ENCODE measurements at regions not wholly inside any gene's neighbourhood (a gene's known extent, or its start where the extent isn't known, plus 50 kb on each side); places are given as distances from the start of the nearest gene placed in this dataset.
"Not testable (repeated sequence)": the region's sequence is repeated elsewhere in the genome, so short reads cannot be mapped to it uniquely, and the experiment has no call there.

GRCh38 chr1:213324859-213325258 is 273.8 kb downstream of the RPS6KC1 start:
- Mint-ChIP-seq H3K4me3 (no peak overlapping the region), H3K27ac (no peak overlapping the region), H3K27me3 (peaks cover 4% of the 10 kb centered on the region), H3K36me3 (ENCODE audit: low read depth) (no peaks in the 10 kb centered on the region), H3K9me3 (no peaks in the 10 kb centered on the region), H3K4me1 (ENCODE audit: low read depth) (no peaks in the 10 kb centered on the region)

- Mint-ChIP-seq H3K27ac (no peak overlapping the region), H3K27me3 (peaks cover 4% of the 10 kb centered on the region), H3K36me3 (ENCODE audit: low read depth) (no peaks in the 10 kb centered on the region), H3K4me3 (no peak overlapping the region), H3K9me3 (no peaks in the 10 kb centered on the region), H3K4me1 (ENCODE audit: low read depth) (no peaks in the 10 kb centered on the region)
These were observed 274.4 kb downstream of the RPS6KC1 start for GRCh38 chr1:213325482-213325881.

GRCh38 chr1:213326281-213327016 is 275.4 kb downstream of the RPS6KC1 start:
- Mint-ChIP-seq H3K27ac (no peak overlapping the region), H3K9me3 (no peaks in the 10 kb centered on the region), H3K4me3 (no peak overlapping the region), H3K4me1 (ENCODE audit: low read depth) (no peaks in the 10 kb centered on the region), H3K27me3 (peaks cover 4% of the 10 kb centered on the region), H3K36me3 (ENCODE audit: low read depth) (no peaks in the 10 kb centered on the region)

- Mint-ChIP-seq H3K27me3 (peaks cover 4% of the 10 kb centered on the region), H3K9me3 (no peaks in the 10 kb centered on the region), H3K27ac (no peak overlapping the region), H3K4me1 (ENCODE audit: low read depth) (no peaks in the 10 kb centered on the region), H3K36me3 (ENCODE audit: low read depth) (no peaks in the 10 kb centered on the region), H3K4me3 (no peak overlapping the region)
These were observed 276.1 kb downstream of the RPS6KC1 start for GRCh38 chr1:213327017-213327667.

- Mint-ChIP-seq H3K36me3 (ENCODE audit: low read depth) (no peaks in the 10 kb centered on the region), H3K27me3 (peaks cover 4% of the 10 kb centered on the region), H3K4me1 (ENCODE audit: low read depth) (no peaks in the 10 kb centered on the region), H3K27ac (no peak overlapping the region), H3K4me3 (no peak overlapping the region), H3K9me3 (no peaks in the 10 kb centered on the region)
These were observed 278.5 kb downstream of the RPS6KC1 start for GRCh38 chr1:213329406-213330008.

GRCh38 chr1:213330281-213330680 is 279.2 kb downstream of the RPS6KC1 start:
- no peaks in the 10 kb centered on the region for H3K9me3 Mint-ChIP-seq
- H3K4me1 Mint-ChIP-seq (ENCODE audit: low read depth) = no peaks in the 10 kb centered on the region
- peaks cover 4% of the 10 kb centered on the region for H3K27me3 Mint-ChIP-seq
- no peaks in the 10 kb centered on the region for H3K36me3 Mint-ChIP-seq (ENCODE audit: low read depth)
- no peak overlapping the region for H3K4me3 Mint-ChIP-seq
- H3K27ac Mint-ChIP-seq = no peak overlapping the region

GRCh38 chr1:213331631-213332175 is 280.7 kb downstream of the RPS6KC1 start:
- Mint-ChIP-seq H3K27me3 (no peaks in the 10 kb centered on the region), H3K27ac (no peak overlapping the region)

GRCh38 chr1:213332491-213332890 is 281.4 kb downstream of the RPS6KC1 start:
- H3K36me3 Mint-ChIP-seq (ENCODE audit: low read depth) = no peaks in the 10 kb centered on the region
- no peak overlapping the region for H3K27ac Mint-ChIP-seq
- no peak overlapping the region for H3K4me3 Mint-ChIP-seq
- no peaks in the 10 kb centered on the region for H3K27me3 Mint-ChIP-seq
- no peaks in the 10 kb centered on the region for H3K9me3 Mint-ChIP-seq
- no peaks in the 10 kb centered on the region for H3K4me1 Mint-ChIP-seq (ENCODE audit: low read depth)

More at GRCh38 chr1:213331631-213332175, 280.7 kb downstream of the RPS6KC1 start:
- Mint-ChIP-seq H3K9me3 (no peaks in the 10 kb centered on the region), H3K4me1 (ENCODE audit: low read depth) (no peaks in the 10 kb centered on the region), H3K4me3 (no peak overlapping the region), H3K36me3 (ENCODE audit: low read depth) (no peaks in the 10 kb centered on the region)

GRCh38 chr1:213333121-213333520 is 282.1 kb downstream of the RPS6KC1 start:
- H3K4me1 Mint-ChIP-seq (ENCODE audit: low read depth) = no peaks in the 10 kb centered on the region
- H3K4me3 Mint-ChIP-seq = no peak overlapping the region
- no peaks in the 10 kb centered on the region for H3K27me3 Mint-ChIP-seq
- no peaks in the 10 kb centered on the region for H3K9me3 Mint-ChIP-seq
- H3K27ac Mint-ChIP-seq = no peak overlapping the region
- H3K36me3 Mint-ChIP-seq (ENCODE audit: low read depth) = no peaks in the 10 kb centered on the region

- Mint-ChIP-seq H3K9me3 (no peaks in the 10 kb centered on the region), H3K27me3 (no peaks in the 10 kb centered on the region), H3K4me3 (no peak overlapping the region), H3K4me1 (ENCODE audit: low read depth) (no peaks in the 10 kb centered on the region), H3K36me3 (ENCODE audit: low read depth) (no peaks in the 10 kb centered on the region), H3K27ac (no peak overlapping the region)
These were observed 284.0 kb downstream of the RPS6KC1 start for GRCh38 chr1:213335084-213335483.

GRCh38 chr1:213337025-213337678 is 286.1 kb downstream of the RPS6KC1 start:
- no peaks in the 10 kb centered on the region for H3K36me3 Mint-ChIP-seq (ENCODE audit: low read depth)
- H3K9me3 Mint-ChIP-seq = no peaks in the 10 kb centered on the region
- no peak overlapping the region for H3K27ac Mint-ChIP-seq
- H3K4me3 Mint-ChIP-seq = no peak overlapping the region
- no peaks in the 10 kb centered on the region for H3K27me3 Mint-ChIP-seq
- H3K4me1 Mint-ChIP-seq (ENCODE audit: low read depth) = no peaks in the 10 kb centered on the region

- H3K4me1 Mint-ChIP-seq (ENCODE audit: low read depth) = no peaks in the 10 kb centered on the region
- H3K9me3 Mint-ChIP-seq = peaks cover 4% of the 10 kb centered on the region
- no peak overlapping the region for H3K27ac Mint-ChIP-seq
These were observed 289.6 kb downstream of the RPS6KC1 start for GRCh38 chr1:213340593-213340992.

GRCh38 chr1:213345621-213346020 is 294.6 kb downstream of the RPS6KC1 start:
- no peak overlapping the region for H3K27ac Mint-ChIP-seq
- H3K4me3 Mint-ChIP-seq = no peak overlapping the region
- H3K9me3 Mint-ChIP-seq = peaks cover 4% of the 10 kb centered on the region
- H3K4me1 Mint-ChIP-seq (ENCODE audit: low read depth) = no peaks in the 10 kb centered on the region
- H3K36me3 Mint-ChIP-seq (ENCODE audit: low read depth) = no peaks in the 10 kb centered on the region
- H3K27me3 Mint-ChIP-seq = peaks cover 14% of the 10 kb centered on the region

More at GRCh38 chr1:213340593-213340992, 289.6 kb downstream of the RPS6KC1 start:
- Mint-ChIP-seq H3K36me3 (ENCODE audit: low read depth) (no peaks in the 10 kb centered on the region), H3K4me3 (no peak overlapping the region), H3K27me3 (peaks cover 4% of the 10 kb centered on the region)

GRCh38 chr1:213357403-213357802 is 306.4 kb downstream of the RPS6KC1 start:
- H3K4me3 Mint-ChIP-seq = no peak overlapping the region
- no peaks in the 10 kb centered on the region for H3K36me3 Mint-ChIP-seq (ENCODE audit: low read depth)
- H3K27ac Mint-ChIP-seq = no peak overlapping the region
- no peaks in the 10 kb centered on the region for H3K4me1 Mint-ChIP-seq (ENCODE audit: low read depth)
- no peaks in the 10 kb centered on the region for H3K27me3 Mint-ChIP-seq
- no peaks in the 10 kb centered on the region for H3K9me3 Mint-ChIP-seq

GRCh38 chr1:213358368-213358767 is 307.3 kb downstream of the RPS6KC1 start:
- H3K27ac Mint-ChIP-seq; H3K27me3 Mint-ChIP-seq; H3K4me3 Mint-ChIP-seq; H3K4me1 Mint-ChIP-seq (ENCODE audit: low read depth); H3K9me3 Mint-ChIP-seq; H3K36me3 Mint-ChIP-seq (ENCODE audit: low read depth): not testable (repeated sequence)

Measured in stimulated activated naive CD8-positive, alpha-beta T cell treated with anti-CD3 and anti-CD28 coated beads, Interleukin-15, Interleukin-2, amounts not matched to agents 100 ng/mL and 50 ng/mL, for 24 hours (primary cell).